Jurkat, Clone E6-1 (cell line): ENCODE measurements at regions not wholly inside any gene's neighbourhood (a gene's known extent, or its start where the extent isn't known, plus 50 kb on each side); places are given as distances from the start of the nearest gene placed in this dataset.

ENCODE experiments used
- DNase-seq: peaks from one replicate; pipeline ENCODE4 v3.0.0-alpha.2; 2011; ENCODE audit warnings: low read depth, low spot score
- H3K4me3 ChIP-seq: 2 replicates; pipeline ENCODE4 v1.5.1; 2011; ENCODE audit warnings: mild to moderate bottlenecking, low read length, control low read depth, moderate library complexity

GRCh38 chr7:97454636-97455035 lies 277.2 kb upstream of the TAC1 start:
- no peak for DNase-seq

GRCh38 chr7:97457054-97457453 lies 274.8 kb upstream of the TAC1 start:
- DNase-seq: no peak
- H3K4me3 ChIP-seq: no peak overlapping the region

More at GRCh38 chr7:97454636-97455035, 277.2 kb upstream of the TAC1 start:
- no peak overlapping the region for H3K4me3 ChIP-seq

GRCh38 chr7:97460433-97460832 lies 271.5 kb upstream of the TAC1 start:
- DNase-seq: no peak
- no peak overlapping the region for H3K4me3 ChIP-seq

- H3K4me3 ChIP-seq: no peak overlapping the region
- no peak for DNase-seq
These were observed 270.3 kb upstream of the TAC1 start for GRCh38 chr7:97461596-97461995.

- no peak overlapping the region for H3K4me3 ChIP-seq
- no peak for DNase-seq
These were observed 265.8 kb upstream of the TAC1 start for GRCh38 chr7:97466071-97466470.

- DNase-seq: no peak
- H3K4me3 ChIP-seq: no peak overlapping the region
These were observed 264.7 kb upstream of the TAC1 start for GRCh38 chr7:97466999-97467740.

GRCh38 chr7:97468493-97468892 lies 263.4 kb upstream of the TAC1 start:
- H3K4me3 ChIP-seq: no peak overlapping the region
- no peak for DNase-seq

GRCh38 chr7:97470726-97471125 lies 261.2 kb upstream of the TAC1 start:
- no peak for DNase-seq
- H3K4me3 ChIP-seq: no peak overlapping the region

- no peak overlapping the region for H3K4me3 ChIP-seq
- DNase-seq: no peak
These were observed 260.4 kb upstream of the TAC1 start for GRCh38 chr7:97471491-97471890.

GRCh38 chr7:97479740-97480290 lies 252.1 kb upstream of the TAC1 start:
- no peak for DNase-seq
- no peak overlapping the region for H3K4me3 ChIP-seq

- DNase-seq: no peak
- no peak overlapping the region for H3K4me3 ChIP-seq
These were observed 251.0 kb upstream of the TAC1 start for GRCh38 chr7:97480772-97481390.

- DNase-seq: no peak
- no peak overlapping the region for H3K4me3 ChIP-seq
These were observed 236.4 kb upstream of the TAC1 start for GRCh38 chr7:97495487-97495886.

- peak; percentile 20 for DNase-seq
- no peak overlapping the region for H3K4me3 ChIP-seq
These were observed 232.7 kb upstream of the TAC1 start for GRCh38 chr7:97499204-97499603.

- DNase-seq: no peak
- H3K4me3 ChIP-seq: no peak overlapping the region
These were observed 228.4 kb upstream of the TAC1 start for GRCh38 chr7:97503367-97504094.

- no peak overlapping the region for H3K4me3 ChIP-seq
- no peak for DNase-seq
These were observed 225.2 kb upstream of the TAC1 start for GRCh38 chr7:97506728-97507127.

- no peak overlapping the region for H3K4me3 ChIP-seq
- DNase-seq: no peak
These were observed 219.3 kb upstream of the TAC1 start for GRCh38 chr7:97512441-97513207.

GRCh38 chr7:97513326-97513725 lies 218.6 kb upstream of the TAC1 start:
- no peak for DNase-seq
- H3K4me3 ChIP-seq: no peak overlapping the region

GRCh38 chr7:97541188-97541587 lies 190.7 kb upstream of the TAC1 start:
- no peak for DNase-seq
- H3K4me3 ChIP-seq: no peak overlapping the region

- no peak overlapping the region for H3K4me3 ChIP-seq
- DNase-seq: no peak
These were observed 175.9 kb upstream of the TAC1 start for GRCh38 chr7:97555857-97556421.
